DMS79 (cell line): ENCODE measurements at regions not wholly inside any gene's neighbourhood (a gene's known extent, or its start where the extent isn't known, plus 50 kb on each side); places are given as distances from the start of the nearest gene placed in this dataset.

ENCODE experiments used
- DNase-seq: peaks from one replicate; lab custom pipeline; 2025; lab: John Stamatoyannopoulos, UW

DNA sequence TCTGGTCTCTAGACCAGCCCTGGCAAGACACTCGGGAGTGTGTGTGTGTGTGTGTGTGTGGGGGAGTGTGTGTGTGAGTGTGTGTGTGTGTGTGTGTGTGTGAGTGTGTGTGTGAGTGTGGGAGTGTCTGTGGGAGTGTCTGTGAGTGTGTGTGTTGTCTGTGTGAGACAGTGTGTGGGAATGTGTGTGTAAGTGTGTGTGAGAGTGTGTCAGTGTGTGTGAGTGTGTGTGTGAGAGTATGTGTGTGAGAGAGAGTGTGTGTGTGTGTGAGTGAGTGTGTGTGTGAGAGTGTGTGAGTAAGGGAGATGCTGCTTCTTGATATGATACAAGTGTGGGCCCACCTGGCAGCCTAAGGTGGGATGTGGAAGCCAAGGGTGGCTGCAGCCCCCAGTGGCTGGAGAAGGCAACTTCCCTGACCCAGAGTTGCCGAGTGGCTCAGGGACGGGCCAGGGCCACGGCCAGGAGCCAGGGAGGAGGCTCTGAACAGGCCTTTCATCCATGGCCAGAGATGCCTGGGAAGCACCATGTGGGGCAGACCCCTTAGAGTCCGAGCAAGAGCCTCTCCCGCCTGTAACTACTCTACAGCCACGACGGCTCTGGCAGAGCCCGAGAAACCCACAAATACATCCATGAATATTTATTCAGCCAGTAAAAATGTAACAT lies 159.3 kb upstream of the MYCN start:
- no peak for DNase-seq

DNA sequence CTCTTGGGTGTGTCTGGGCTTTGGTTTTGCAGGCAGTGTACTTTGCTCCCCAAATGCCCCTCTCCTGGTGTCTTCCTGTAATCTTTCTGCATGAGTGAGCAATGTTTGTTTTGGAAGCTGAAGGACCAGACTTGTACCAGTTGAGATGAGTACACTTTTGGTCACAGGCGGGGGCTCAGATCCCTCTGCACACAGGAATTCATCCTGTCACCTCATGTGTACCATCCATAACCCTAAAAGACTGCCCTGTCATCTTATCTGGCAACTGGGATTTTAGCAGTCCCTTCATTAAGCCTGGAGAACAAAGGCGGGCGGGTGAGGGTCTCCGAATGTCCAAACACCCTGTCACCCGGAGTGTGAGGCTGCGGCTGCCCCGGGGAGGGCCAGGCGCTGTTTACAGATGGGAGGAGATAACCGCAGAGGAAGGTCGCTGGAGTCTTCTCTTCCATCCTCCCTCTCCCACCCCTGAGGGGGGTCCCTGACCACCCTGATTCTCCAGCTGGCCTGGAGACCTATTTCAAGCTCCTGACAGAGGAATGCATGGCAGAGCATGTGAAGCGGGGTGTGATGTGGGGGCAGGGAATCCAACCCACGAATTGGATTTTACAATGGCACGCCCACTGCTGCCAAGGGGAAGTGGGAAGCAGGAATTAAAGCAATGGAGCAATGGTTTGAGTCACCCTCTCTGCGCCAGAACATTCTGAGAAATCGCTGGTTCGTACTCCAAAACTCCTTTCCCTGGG lies 158.2 kb upstream of the MYCN start:
- DNase-seq = no peak

DNA sequence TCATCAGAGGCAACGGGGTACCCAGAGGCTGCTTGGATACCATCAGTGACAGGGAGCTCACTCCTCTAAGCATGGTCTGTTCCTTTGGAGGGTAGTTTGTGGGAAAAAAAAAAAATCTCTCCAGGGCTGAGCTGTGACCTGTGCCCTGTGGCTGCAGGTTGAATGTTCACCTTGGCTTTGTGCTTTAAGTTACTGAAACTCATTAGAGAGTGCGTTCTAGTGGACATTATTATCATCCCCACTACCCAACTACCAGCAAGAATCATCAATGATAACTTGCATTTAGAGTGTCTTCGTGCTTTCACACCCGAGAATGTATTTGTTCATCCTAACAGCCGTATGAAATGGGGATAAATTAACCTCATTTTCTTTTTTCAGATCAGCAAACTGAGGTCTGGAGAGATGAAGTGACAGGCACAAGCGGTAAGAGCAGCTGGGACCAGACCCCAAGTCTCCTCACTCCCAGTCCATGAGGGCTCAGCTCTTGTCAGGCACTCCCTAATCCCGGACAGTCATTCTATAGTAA lies 157.5 kb upstream of the MYCN start:
- DNase-seq = no peak

DNA sequence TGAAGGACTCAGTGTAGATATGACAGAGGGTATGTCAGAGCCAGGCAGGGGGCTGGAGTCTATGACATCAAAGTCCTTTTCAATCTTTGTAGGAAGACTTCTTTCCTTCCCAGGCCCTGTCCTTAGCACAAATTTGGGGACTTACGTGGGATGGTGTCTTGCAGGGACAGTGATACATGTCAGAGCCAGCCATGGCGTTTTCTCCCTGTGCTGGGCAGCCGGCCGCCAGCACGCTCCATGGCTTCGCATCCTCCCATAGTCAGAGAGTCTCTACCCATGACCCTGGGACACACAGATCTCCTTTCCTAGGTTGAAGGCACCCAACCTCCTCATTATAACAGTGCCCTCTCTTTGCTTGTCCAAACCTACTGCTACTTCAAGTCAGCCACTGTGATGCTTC lies 156.9 kb upstream of the MYCN start:
- DNase-seq = no peak

DNA sequence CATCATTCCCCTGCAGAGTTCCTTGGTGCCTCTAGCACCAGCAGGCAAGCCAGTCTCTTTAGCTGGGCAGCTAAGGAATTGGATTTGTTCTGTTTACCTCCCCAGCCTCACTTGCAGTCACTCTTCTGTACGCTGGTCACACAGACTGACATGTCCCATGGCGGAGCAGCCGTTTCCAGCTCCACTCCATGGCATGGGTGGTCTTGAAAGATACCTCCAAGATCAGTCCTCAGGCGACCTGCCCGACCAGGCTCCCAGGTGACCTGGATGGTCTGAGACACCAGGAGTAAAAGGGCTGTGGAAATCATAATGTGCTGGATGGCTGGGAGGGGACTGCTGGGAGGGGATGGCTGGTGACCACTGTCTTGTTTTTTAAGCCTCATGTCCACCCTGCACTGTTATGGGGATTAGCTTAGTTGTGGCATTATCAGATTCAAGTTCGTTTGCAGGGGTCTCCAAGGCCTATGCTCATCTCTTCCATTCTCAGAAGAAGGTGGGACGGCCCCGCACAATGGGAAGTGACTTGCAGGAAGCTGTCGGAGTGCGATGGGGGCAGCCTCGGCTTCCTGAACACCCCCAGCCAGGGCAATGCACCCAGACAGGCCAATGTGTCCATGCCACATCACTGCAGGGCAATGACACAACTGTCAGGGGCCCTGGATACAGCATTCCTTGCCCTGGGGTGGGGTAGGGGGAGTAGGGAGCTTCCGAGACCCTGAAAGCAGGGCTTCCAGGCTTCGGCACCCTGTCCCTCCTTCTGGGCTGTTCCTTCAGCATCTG lies 156.1 kb upstream of the MYCN start:
- DNase-seq = no peak

DNA sequence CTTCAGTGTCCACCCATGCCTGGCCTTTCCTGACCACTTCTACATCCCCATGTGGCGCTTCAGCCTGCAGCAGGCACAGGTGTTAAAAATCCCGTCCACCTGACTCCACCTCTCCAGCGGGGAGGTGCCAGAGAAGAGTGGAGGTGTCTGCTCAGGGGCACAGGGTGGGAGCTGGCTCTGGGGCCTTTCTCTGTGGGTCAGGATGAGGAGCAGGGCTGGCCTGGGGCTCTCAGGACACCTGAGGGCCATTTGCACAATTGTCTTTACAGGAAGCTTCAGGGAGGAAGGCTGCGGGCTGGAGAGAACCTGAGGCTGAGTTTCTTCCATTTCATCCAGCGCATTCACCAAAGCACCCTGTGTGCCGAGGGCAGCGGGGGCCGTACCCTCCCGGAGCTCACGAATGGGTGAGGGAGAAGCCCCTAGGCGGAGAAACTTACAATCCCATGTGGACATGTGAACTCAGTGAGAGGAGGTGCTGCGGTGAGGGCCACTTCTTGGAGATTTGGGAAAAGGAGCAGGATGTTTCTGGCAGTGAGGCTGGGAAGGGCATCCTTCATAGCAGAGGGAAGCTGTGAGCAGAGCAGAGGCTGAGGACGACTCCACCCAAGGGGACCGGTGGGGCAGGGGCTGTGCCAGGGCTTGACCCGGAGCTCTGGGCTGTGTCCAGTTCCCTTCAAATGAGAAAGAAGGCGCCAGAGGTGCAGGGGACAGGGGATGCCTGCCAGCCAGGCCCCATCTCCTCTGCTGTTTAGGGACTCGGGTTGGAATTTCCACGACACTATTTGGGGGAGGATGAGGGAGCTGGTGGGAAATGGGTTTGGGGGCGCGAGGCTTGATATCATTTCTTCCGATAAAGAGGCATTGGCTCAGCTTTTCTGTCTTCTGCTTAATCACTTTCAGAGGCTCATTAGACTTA lies 155.2 kb upstream of the MYCN start:
- no peak for DNase-seq

DNA sequence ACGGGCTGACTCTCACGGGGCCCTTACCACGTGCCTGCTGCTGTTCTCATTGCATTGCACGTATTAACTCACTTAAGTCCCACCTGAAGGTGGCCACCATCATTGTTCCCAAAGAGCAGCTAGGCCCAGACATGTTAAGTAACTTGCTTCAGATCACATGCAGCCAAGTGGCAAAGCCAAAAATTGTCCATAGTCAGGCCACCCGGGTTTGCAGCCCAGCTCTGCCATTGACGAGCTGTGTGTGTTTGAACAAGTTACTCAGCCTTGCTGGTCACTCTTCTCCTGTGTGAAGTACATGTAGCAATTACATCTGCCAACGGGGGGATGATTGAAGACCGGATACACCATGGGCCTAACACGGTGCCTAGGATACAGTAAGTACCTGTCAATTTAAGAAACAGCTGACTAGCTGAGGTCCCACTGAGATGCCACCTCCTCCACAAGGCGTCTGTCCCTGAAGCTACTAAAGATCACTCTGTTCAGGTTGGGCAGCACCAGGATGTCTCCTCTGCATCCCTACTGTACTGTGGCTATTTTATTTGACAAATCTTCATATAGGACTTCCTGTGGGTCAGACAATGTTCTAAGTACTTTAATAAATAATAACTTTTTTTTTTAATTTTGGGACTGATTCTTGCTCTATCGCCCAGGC lies 154.2 kb upstream of the MYCN start:
- DNase-seq = no peak

DNA sequence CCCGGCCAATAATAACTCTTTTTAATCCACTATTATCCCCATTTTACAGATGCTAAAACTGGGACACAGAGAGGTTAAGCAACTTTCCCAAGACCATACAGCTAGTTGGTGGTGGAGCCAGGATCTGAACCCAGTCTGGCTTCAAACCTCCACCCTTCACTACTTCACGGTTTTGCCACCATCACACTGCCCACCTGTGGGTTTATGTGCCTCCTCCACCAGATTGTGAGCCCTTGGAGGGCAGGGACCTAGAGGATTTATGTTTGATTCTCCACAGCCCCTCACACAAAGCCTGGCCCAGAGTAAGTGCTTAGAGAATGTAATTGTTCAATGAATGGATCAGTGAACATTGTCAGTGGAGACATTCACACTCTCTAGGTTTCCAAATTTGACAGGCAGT lies 153.4 kb upstream of the MYCN start:
- no peak for DNase-seq

DNA sequence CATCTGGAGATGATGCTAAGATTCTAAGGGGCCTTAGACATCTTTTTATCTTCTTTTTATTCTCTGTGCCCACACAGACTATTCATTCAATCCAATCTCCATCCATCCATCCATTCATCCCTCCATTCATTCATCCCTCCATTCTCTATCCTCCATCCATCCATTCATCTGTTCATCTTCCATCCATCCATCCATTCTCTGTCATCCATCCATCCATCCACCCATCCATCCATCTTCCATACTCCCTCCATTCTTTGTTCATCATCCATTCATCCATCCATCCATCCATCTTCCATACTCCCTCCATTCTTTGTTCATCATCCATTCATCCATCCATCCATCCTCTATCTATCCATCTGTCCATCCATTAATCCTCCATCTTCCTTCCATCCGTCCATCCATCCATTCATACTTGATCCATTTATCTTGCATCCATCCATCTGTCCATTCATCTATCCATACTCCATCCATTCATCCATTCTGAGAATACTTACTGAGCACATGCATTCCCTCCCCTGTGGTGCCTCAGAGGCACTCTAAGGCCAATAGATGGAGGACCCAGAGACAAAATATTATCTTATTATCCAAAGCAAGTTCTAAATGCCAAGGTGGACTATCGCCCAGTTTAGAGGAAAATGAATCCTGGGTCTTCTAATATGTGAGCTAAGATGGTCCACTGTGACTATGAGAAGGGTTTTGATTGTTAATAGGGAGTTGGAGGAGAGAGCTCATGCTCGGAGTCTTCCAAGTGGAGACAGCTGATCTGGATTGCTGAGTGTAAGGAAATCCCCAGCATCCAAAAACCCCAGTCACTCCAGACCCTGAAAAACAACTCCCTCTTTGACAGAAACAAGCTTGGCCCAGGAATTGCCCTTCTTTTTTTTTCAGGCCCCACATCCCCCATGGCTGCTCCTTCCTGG lies 152.6 kb upstream of the MYCN start:
- DNase-seq = no peak

DNA sequence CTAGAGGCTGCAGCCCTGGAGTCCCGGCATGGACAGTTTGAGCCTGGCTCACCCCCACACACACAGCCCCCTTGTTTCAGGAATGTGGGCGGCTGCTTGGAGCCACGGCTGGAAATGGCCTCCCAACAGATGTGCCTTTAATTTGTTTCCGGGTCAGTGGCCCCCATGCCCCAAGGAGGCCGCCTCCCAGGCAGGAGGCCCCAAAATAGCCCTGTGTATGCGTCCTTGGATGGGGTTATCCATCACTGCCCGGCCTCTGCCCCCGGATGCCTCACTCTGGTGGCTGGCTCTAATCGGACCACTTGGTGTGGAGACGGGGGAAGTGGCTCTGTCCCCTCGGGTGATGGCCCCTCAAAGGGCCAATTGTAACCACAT lies 151.9 kb upstream of the MYCN start:
- no peak for DNase-seq

DNA sequence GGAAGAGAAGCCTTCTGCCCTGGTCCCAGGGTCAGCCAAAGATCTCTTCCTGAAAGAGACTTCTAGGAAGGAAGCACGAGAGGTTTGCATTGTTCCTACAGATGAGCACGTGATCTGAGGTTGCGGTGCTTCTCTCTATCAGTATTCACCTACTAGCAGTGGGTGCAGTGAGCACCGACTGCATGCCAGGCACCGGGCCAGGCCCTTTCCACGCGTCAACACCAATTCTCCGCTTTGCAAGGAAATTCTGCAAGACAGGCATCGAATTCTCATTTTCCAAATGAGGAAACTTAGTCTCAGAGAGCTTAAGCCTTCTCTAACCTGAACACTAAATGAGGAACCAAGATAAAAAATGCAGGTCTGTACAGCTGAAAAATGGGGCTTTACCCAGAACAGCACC lies 151.5 kb upstream of the MYCN start:
- DNase-seq = no peak

DNA sequence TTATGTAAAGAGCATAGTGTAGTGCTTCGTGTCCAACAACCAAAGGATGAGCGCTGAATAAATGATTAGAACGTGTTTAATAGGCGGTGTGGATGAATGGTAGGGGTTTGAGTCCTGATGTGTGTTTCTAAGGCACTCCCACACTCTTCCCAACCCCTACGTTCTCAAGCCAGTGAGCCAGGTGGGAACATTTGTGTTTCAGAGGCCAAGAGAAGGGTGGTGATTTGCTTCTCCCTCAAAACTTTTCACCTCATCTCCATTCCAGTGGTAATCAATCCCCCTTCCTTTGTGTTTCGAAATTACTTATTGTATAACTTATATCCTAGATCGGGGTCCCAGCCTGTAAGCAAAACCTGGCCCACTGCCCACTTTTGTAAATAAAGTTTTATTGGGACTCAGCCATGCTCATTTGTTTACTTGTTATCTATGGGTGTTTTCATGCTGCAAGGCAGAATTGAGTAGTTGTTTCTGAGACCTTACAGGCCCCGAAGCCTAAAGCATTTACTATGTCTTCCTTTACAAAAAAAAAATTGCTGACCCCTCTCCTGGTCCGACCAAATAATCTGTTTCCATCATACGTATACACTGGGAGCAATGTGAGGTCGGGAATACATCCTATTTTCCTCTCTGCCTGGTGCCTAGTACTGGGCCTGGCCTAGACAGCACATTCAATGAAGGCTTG lies 150.8 kb upstream of the MYCN start:
- no peak for DNase-seq

DNA sequence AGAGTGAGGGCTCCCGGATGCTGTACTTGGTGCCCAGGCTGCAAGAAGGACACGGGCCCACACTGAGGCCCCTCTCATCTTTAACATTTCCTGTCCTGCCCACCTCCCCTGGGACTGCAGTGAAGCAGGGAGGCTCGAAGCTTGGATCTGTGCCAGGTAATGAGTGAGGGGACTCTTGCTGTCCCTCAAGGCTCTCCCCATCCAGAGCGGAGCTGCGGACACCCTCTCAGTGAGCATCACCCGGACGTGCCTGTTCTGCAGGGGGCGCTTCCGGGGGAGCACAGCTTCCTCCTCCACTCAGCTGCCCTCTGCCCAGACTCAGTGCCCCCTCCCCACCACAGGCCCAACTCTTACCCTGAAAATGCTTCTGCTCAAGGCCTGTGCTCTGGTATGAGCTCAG lies 150.0 kb upstream of the MYCN start:
- DNase-seq = no peak

DNA sequence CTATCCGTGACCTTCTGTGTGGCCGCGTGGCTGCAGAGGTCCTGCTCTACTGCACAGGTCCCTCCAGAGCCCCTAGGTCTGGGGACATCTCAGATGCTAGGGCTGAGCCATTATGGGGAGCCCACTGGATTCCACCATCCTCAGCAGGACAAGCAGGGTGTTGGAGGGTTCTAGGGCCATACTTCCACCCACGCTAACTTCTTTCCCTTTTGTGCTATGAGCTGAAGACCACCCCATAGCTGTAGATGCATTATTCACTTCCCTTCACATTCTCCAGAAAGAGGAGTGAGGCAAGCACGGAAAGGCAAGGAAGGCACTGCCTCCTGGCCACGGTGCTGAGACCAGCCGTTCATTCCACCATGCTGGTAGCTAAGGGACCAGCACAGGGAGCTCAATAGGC lies 149.5 kb upstream of the MYCN start:
- DNase-seq = no peak

DNA sequence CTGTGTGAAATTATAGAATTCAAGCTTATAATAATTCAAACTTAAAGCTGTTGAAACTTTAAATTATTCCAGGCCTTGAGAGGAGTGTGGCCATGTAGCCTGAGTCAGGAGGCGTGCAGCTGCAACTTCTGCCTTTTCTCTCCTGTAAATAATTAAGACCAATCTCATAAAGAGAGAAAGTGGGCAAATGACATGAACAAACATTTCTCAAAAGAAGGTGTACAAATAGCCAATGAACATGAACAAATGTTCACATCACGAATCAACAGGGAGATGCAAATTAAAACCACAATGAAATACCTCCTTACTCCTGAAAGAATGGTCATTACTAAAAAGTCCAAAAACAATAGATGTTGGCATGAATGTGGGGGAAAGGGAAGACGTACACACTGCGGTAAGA lies 149.1 kb upstream of the MYCN start:
- no peak for DNase-seq

DNA sequence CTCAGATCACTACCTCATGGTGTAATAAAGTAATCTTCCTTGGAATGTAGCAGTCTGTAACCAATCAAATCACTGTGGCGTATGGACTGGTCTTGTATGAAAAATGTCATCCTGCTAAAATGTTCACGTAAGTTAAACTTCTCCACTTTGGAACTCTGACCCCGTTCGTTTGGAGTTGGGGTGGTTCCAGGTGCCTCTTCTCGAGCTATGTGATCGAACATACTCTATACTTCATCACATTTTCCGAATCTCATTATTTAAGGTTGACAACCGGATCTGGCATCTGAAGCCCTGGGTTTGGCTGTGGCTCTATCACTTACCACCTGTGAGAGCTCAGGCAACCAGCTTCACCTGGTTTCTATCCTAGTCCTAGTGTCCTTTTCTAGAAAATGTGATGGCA lies 148.0 kb upstream of the MYCN start:
- no peak for DNase-seq

DNA sequence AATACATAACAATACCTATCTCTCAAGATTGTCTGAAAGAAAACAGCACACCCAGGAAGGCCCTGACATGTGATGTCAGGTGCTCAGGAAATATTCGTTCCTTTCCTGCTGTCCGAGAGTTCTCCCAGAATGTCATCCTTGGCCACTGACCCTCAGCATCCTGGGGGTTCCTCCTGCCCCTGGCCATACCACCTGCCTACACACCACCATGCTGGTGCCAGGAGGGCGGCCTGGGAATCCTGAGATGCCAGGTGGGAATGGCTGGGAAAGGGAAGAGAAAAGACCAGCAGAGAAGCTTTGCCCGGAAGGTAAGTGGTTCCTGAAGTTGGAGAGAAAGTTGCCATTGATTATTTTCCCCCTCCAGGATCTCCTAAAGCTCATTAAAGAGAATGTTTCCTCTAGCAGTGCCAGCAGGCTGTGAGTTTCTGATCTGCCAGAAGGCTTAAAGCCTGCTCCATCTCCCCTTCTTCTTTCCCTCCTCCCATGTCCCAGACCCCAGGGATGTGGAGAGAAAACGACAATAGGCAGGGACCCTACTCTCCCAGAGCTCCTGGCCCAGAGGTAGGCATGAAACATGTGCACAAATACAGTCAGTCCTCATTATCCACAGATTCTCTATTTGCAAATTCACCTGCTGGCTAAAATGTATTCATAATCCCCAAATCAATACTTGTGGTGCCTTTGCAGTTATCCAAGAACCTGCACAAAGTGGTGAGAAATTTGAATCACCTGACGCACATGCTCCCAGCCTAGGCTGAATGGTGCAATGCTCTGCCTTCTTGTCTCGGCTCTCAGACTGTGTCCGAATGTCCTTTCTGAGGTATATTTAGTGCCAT lies 147.1 kb upstream of the MYCN start:
- no peak for DNase-seq

DNA sequence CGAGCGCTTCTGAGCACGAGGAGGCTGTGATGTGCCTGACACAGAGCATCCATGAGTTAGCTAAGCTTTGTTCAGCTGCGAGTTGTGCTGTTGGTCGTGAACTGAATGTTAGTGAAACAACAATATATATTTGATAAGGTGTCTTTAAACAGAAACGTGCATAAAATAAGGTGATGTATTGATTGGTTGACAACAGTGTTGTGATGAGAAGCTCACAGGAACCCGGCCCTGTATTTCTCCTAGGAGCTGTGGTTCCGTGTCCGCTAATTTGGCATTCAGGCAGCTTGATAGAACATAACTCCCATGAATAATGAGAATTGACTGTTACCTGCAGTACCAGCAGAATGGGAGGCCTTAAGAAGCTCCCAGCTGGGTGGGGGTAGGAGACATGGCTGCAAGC lies 146.4 kb upstream of the MYCN start:
- no peak for DNase-seq

DNA sequence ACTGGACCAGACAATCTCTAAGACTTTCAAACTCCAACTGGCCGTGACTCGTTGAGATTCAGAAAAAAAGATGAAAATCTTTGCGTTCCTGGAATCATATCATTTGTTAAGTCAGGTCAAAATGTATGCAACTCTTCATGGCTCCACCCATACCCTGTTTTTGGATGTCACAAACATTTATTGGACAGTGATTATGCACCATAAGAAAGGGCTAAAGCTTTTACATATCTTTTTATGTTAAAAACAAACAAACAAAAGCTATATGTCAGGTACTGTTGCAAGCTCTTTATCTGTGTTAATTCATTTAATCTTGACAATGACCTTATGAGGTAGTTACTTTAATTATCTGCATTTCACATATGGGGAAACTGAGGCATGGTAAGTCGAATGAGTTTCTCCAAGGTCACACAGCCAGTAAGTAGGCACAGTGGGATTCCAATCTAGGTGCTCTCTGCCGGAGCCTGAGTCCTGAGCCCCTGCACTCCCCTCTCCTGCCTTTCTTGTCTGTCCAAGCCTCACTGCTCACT lies 145.7 kb upstream of the MYCN start:
- DNase-seq = no peak
